ENCODE measurements at regions not wholly inside any gene's neighbourhood (a gene's known extent, or its start where the extent isn't known, plus 50 kb on each side); places are given as distances from the start of the nearest gene placed in this dataset.

GRCh38 chrX:15988661-15989603 is 134.3 kb upstream of the AP1S2 start:
- TF ChIP-seq CTCF (IDR thresholded peaks at IDR 0.05) (no peak), ZFX (IDR thresholded peaks at IDR 0.05; ENCODE audit: borderline replicate concordance) (no peak)
